ENCODE measurements at regions not wholly inside any gene's neighbourhood (a gene's known extent, or its start where the extent isn't known, plus 50 kb on each side); places are given as distances from the start of the nearest gene placed in this dataset.

- peaks cover 11% of the 10 kb centered on the region for H3K9me3 Mint-ChIP-seq
- no peak for TF ChIP-seq CTCF (IDR thresholded peaks at IDR 0.05)
- H3K4me1 Mint-ChIP-seq (ENCODE audit: low read depth) = no peaks in the 10 kb centered on the region
- ChIA-PET POLR2A (no interaction called here), CTCF (no interaction called here)
- DNase-seq (no peak), ATAC-seq (no peak)
- H3K27ac Mint-ChIP-seq = no peak overlapping the region
- H3K27me3 Mint-ChIP-seq = no peaks in the 10 kb centered on the region
- no peaks in the 10 kb centered on the region for H3K36me3 Mint-ChIP-seq (ENCODE audit: low read depth)
- no peak overlapping the region for H3K4me3 Mint-ChIP-seq
- intact Hi-C loops (cut with micrococcal nuclease) = no loop called here
Observed at GRCh38 chr5:166342402-166342801, 1949.0 kb upstream of the WWC1 start.

DNA sequence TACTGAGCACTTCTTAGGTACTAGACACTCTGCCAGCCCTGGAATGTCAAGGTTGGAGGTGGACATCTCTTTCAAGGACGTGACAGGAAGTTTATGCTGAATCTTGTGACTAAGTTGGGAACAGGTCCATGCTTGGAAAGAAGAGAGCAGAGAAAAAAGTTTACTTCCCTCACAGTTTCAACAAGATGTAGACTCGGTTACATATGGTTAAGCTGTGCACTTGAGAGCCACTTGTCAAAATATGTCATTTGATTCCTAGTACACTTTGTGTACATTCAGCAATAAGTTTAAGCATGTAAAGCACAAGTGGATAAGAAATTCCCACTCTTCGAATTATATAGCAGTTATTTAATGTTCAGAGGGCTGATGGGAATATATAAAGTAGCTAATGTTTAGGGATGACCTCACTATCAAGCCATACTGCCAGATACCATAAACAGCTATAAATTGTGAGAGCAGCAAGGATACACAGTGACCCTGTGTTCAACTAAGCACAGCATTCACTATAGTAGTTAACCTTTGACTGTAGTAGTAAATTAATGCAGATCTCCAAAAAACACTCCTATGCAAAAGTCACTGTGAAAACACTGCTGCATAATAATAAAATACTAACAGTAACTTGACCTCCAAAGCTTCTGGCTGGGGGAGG lies 1944.6 kb upstream of the WWC1 start:
- Mint-ChIP-seq H3K27ac (no peak overlapping the region), H3K36me3 (ENCODE audit: low read depth) (no peaks in the 10 kb centered on the region), H3K27me3 (no peaks in the 10 kb centered on the region), H3K9me3 (peaks cover 6% of the 10 kb centered on the region), H3K4me1 (ENCODE audit: low read depth) (no peaks in the 10 kb centered on the region), H3K4me3 (no peak overlapping the region)
- intact Hi-C loops (cut with micrococcal nuclease) = no loop called here
- DNase-seq (no peak), ATAC-seq (no peak)
- CTCF ChIA-PET = no interaction called here
- no peak for TF ChIP-seq CTCF (IDR thresholded peaks at IDR 0.05)
- POLR2A ChIA-PET = no interaction called here

DNA sequence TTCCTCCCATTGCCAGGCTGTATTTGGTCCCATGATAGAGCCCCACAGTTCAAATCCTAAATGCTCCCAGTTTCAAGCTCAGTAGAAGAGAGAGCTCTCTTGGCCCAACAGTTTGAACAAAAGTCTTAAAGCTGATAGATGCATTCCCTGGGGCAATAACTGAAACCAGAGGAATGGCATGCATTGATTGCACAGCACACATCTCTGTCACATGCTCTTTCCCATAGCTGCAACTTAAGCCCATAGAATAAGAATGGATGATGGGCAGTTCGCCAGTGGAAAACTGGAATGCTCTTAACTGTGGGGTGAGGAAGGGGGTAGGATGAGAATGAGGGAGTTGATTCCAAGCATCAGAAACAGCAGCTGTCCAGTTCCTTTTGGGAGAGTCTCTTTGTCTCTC lies 1942.4 kb upstream of the WWC1 start:
- Mint-ChIP-seq H3K4me1 (ENCODE audit: low read depth) (no peaks in the 10 kb centered on the region), H3K36me3 (ENCODE audit: low read depth) (no peaks in the 10 kb centered on the region), H3K4me3 (no peak overlapping the region), H3K27me3 (no peaks in the 10 kb centered on the region), H3K9me3 (peaks cover 8% of the 10 kb centered on the region), H3K27ac (no peak overlapping the region)
- ChIA-PET POLR2A (no interaction called here), CTCF (no interaction called here)
- ATAC-seq (no peak), DNase-seq (no peak)
- intact Hi-C loops (cut with micrococcal nuclease) = no loop called here
- TF ChIP-seq CTCF (IDR thresholded peaks at IDR 0.05) = no peak

DNA sequence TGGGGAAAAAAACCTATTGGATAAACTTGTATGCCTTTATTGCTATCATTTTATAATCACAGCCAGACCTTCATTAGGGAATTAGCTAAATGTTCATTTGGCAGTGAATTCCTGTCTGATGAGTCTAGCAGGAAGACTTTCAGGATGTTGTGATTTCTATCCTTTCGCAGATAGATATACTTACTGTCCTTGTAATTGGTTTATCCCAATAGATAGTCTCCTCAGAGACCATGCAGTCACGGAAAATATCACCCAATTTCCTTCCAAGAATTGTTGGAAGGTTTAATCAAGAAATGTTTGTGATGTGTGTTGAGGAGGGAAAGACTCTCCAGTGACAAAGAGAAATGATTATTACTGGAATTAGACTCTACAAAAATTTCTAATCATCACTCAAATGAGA lies 1937.9 kb upstream of the WWC1 start:
- ChIA-PET CTCF (no interaction called here), POLR2A (no interaction called here)
- ATAC-seq (no peak), DNase-seq (no peak)
- no peaks in the 10 kb centered on the region for H3K4me1 Mint-ChIP-seq (ENCODE audit: low read depth)
- H3K27ac Mint-ChIP-seq = no peak overlapping the region
- H3K9me3 Mint-ChIP-seq = peaks cover 8% of the 10 kb centered on the region
- TF ChIP-seq CTCF (IDR thresholded peaks at IDR 0.05) = no peak
- no peaks in the 10 kb centered on the region for H3K27me3 Mint-ChIP-seq
- H3K36me3 Mint-ChIP-seq (ENCODE audit: low read depth) = no peaks in the 10 kb centered on the region
- intact Hi-C loops (cut with micrococcal nuclease) = no loop called here
- H3K4me3 Mint-ChIP-seq = no peak overlapping the region

GRCh38 chr5:166354332-166354731 lies 1937.1 kb upstream of the WWC1 start:
- DNase-seq (no peak), ATAC-seq (no peak)
- no peak overlapping the region for H3K27ac Mint-ChIP-seq
- H3K9me3 Mint-ChIP-seq = peaks cover 8% of the 10 kb centered on the region
- no peaks in the 10 kb centered on the region for H3K4me1 Mint-ChIP-seq (ENCODE audit: low read depth)
- no peaks in the 10 kb centered on the region for H3K27me3 Mint-ChIP-seq
- CTCF ChIA-PET = no interaction called here
- no peak for TF ChIP-seq CTCF (IDR thresholded peaks at IDR 0.05)
- no peak overlapping the region for H3K4me3 Mint-ChIP-seq
- intact Hi-C loops (cut with micrococcal nuclease) = no loop called here
- no peaks in the 10 kb centered on the region for H3K36me3 Mint-ChIP-seq (ENCODE audit: low read depth)
- POLR2A ChIA-PET = no interaction called here

Data from activated CD8-positive, alpha-beta T cell treated with anti-CD3 and anti-CD28 coated beads for 36 hours (primary cell).